GM12878 (cell line): ENCODE measurements at regions not wholly inside any gene's neighbourhood (a gene's known extent, or its start where the extent isn't known, plus 50 kb on each side); places are given as distances from the start of the nearest gene placed in this dataset.

Experiments used
- ATAC-seq: fragments of 200-7000 bp; cut with Tn5 transposase; 3 replicates; pipeline ENCODE4 v1.9.1; 2020; ENCODE audit warnings: mild to moderate bottlenecking, moderate library complexity
- BruUV-seq: library from RNA; stranded (reverse); fragments of 400-500 nt; replicated peaks from 2 replicates; lab custom pipeline; 2021; lab: Mats Ljungman, UMichigan
- CTCF ChIA-PET: fragments of 300-600 bp; sonication (Branson Sonifier 250); formaldehyde crosslinking; extraction: SDS; loops from one replicate; lab custom pipeline; 2021; ENCODE audit warnings: inconsistent platforms; lab: Yijun Ruan, JAX
- POLR2A ChIA-PET: fragments of 350-600 bp; formaldehyde crosslinking; extraction: SDS; loops from one replicate; lab custom pipeline; 2021; ENCODE audit warnings: inconsistent platforms; lab: Charles Lee
- RAD21 ChIA-PET: fragments of 300-600 bp; sonication (Branson Sonifier 250); formaldehyde crosslinking; loops from one replicate; lab custom pipeline; 2023; ENCODE audit warnings: antibody characterized with exemption; ENCODE audit not compliant: unreplicated experiment; lab: Charles Lee
- SMC1A ChIA-PET: fragments of 300-600 bp; sonication (Branson Sonifier 250); formaldehyde crosslinking; loops from one replicate; lab custom pipeline; 2023; ENCODE audit not compliant: unreplicated experiment, uncharacterized antibody; lab: Charles Lee
- DNase-seq: peaks from one replicate; pipeline ENCODE4 v3.0.0-alpha.2; 2011; ENCODE audit warnings: low read depth, low spot score
- FAIRE-seq: peaks from 3 replicates; lab custom pipeline; 2011; peaks lifted over from hg19 to GRCh38; lab: Jason Lieb, UNC
- H2AFZ ChIP-seq: 2 replicates; pipeline ENCODE4 v1.6.0; 2011; ENCODE audit warnings: low read depth, low read length, control low read depth; ENCODE audit not compliant: control insufficient read depth
- H3K27ac ChIP-seq: 2 replicates; pipeline ENCODE4 v1.5.1; 2011; ENCODE audit warnings: control low read depth; ENCODE audit not compliant: control insufficient read depth, insufficient read depth
- H3K27me3 ChIP-seq, 2 experiments: replicated peaks in 1 of 2; 2 replicates each; pipeline versions ENCODE4 v1.6.0 to v1.6.1; 2011; ENCODE audit warnings: low read length in 1 of 2; ENCODE audit not compliant: control insufficient read depth in 2 of 2, insufficient read depth in 2 of 2
- H3K36me3 ChIP-seq, 2 experiments: 2 replicates each; pipeline ENCODE4 v1.5.1; 2011; ENCODE audit warnings: low read length in 1 of 2; ENCODE audit not compliant: control insufficient read depth in 2 of 2, insufficient read depth in 2 of 2
- H3K4me1 ChIP-seq: 2 replicates; pipeline ENCODE4 v1.6.1; 2011; ENCODE audit warnings: mild to moderate bottlenecking, low read length, moderate library complexity, mixed read lengths; ENCODE audit not compliant: control insufficient read depth, insufficient read depth
- H3K4me2 ChIP-seq: 2 replicates; pipeline ENCODE4 v1.6.0; 2011; ENCODE audit warnings: control low read depth; ENCODE audit not compliant: control insufficient read depth, insufficient read depth
- H3K4me3 ChIP-seq: fragments of 200-600 bp; sonication (generic); 2 replicates; pipeline ENCODE4 v1.5.1; 2016
- H3K79me2 ChIP-seq: 2 replicates; pipeline ENCODE4 v1.6.0; 2011; ENCODE audit warnings: low read length; ENCODE audit not compliant: control insufficient read depth, insufficient read depth
- H3K9ac ChIP-seq: 2 replicates; pipeline ENCODE4 v1.8.0; 2011; ENCODE audit warnings: low read length, control low read depth, mixed read lengths; ENCODE audit not compliant: control insufficient read depth, insufficient read depth
- H3K9me3 ChIP-seq: replicated peaks from 3 replicates; pipeline ENCODE4 v1.5.1; 2011; ENCODE audit warnings: mild to moderate bottlenecking, low read length; ENCODE audit not compliant: control insufficient read depth, insufficient read depth
- H4K20me1 ChIP-seq: 2 replicates; pipeline ENCODE4 v1.6.0; 2011; ENCODE audit not compliant: control insufficient read depth, insufficient read depth
- SIX5 ChIP-seq: IDR thresholded peaks from 2 replicates; pipeline ENCODE4 v1.6.1; 2011; ENCODE audit warnings: mild to moderate bottlenecking, low read depth, low read length, moderate library complexity; ENCODE audit not compliant: severe bottlenecking
- TCF3 ChIP-seq: IDR thresholded peaks from 2 replicates; pipeline ENCODE4 v1.6.1; 2012; ENCODE audit warnings: low read depth, mild to moderate bottlenecking, low read length, borderline replicate concordance; ENCODE audit not compliant: insufficient read depth
- YY1 ChIP-seq: IDR thresholded peaks from 2 replicates; pipeline ENCODE4 v1.6.1; 2011; ENCODE audit warnings: low read depth, mild to moderate bottlenecking, low read length
- ZNF384 ChIP-seq: IDR thresholded peaks from 2 replicates; pipeline ENCODE4 v1.6.1; 2012; ENCODE audit warnings: low read depth, mild to moderate bottlenecking, low read length, improper control_type of control experiment, borderline replicate concordance
- WGBS: methylation state at CpG from one replicate; pipeline ENCODE4 v1.1.6; 2016; ENCODE audit warnings: low lambda C conversion rate; ENCODE audit not compliant: insufficient replicate concordance, insufficient coverage; ENCODE audit errors: missing lambda C conversion rate; 5-methylcytosine and 5-hydroxymethylcytosine counted together
- in situ Hi-C: fragments of 300-500 bp; cut with MboI; formaldehyde crosslinking; loops from 9 replicates; pipeline ENCODE4 v1.14.3; 2018; ENCODE audit warnings: mixed read lengths
- intact Hi-C: fragments of 100-400 bp; cut with micrococcal nuclease; formaldehyde crosslinking; loops from one replicate; pipeline ENCODE4 v1.14.2; 2022; ENCODE audit not compliant: unreplicated experiment
- TF ChIP-seq, protein P1 (sequence below), 3 experiments: IDR thresholded peaks in 2 of 3; conservative IDR thresholded peaks in 1 of 3; 2 replicates each; pipeline ENCODE4 v1.5.1; 2011; ENCODE audit warnings: low read depth in 3 of 3, low read length in 3 of 3, mild to moderate bottlenecking in 3 of 3, control low read depth in 2 of 3, moderate library complexity in 2 of 3, inconsistent platforms in 1 of 3, mixed read lengths in 1 of 3; ENCODE audit not compliant: control insufficient read depth in 2 of 3, insufficient read depth in 1 of 3; ENCODE audit errors: extremely low read depth in 1 of 3

GRCh38 chr21:35651196-35651595 is 409.1 kb downstream of the SETD4 start (continued):
- TF ChIP-seq YY1, result no peak

DNA sequence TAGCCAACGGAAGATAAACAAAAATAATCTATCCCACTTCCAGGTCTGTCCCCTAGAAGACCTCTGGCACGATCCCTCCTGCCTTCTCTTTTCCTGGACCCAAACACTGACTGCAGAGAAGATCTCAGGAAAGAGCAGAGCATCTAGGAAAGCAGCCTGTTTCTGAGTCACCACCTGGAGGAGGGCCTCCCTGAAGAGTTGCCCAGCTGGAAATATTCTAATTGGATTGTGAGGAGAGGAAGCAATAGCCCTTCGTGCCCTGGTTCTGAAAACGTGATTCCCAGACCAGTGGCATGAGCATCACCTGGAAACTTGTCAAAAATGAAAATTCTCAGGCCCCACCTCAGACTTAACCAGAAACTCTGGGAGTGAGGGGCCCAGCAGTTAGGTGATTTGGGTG is 411.1 kb downstream of the SETD4 start:
- H2AFZ ChIP-seq, result no peak overlapping the region
- WGBS, result 0% methylated on average over 4 of the region's 4 CpGs
- ChIA-PET POLR2A (no interaction called here), RAD21 (no interaction called here), CTCF (no interaction called here), SMC1A (no interaction called here)
- no peaks in the 10 kb centered on the region; a peak in 1 of 4 replicates for H3K27me3 ChIP-seq
- no peaks in the 10 kb centered on the region for H3K79me2 ChIP-seq
- intact Hi-C loops, result no loop called here
- H3K36me3 ChIP-seq, result no peaks in the 10 kb centered on the region
- H3K9ac ChIP-seq, result no peak overlapping the region
- no peak overlapping the region for H3K4me2 ChIP-seq
- ATAC-seq (no peak), DNase-seq (no peak), FAIRE-seq (no peak)
- H4K20me1 ChIP-seq, result no peaks in the 10 kb centered on the region
- H3K9me3 ChIP-seq, result no peaks in the 10 kb centered on the region
- TF ChIP-seq SIX5 (no peak), TCF3 (no peak), ZNF384 (no peak)
- TF ChIP-seq, protein P1, sequence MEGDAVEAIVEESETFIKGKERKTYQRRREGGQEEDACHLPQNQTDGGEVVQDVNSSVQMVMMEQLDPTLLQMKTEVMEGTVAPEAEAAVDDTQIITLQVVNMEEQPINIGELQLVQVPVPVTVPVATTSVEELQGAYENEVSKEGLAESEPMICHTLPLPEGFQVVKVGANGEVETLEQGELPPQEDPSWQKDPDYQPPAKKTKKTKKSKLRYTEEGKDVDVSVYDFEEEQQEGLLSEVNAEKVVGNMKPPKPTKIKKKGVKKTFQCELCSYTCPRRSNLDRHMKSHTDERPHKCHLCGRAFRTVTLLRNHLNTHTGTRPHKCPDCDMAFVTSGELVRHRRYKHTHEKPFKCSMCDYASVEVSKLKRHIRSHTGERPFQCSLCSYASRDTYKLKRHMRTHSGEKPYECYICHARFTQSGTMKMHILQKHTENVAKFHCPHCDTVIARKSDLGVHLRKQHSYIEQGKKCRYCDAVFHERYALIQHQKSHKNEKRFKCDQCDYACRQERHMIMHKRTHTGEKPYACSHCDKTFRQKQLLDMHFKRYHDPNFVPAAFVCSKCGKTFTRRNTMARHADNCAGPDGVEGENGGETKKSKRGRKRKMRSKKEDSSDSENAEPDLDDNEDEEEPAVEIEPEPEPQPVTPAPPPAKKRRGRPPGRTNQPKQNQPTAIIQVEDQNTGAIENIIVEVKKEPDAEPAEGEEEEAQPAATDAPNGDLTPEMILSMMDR (IDR thresholded peaks at IDR 0.05 in 2 of 3, conservative IDR thresholded peaks at IDR 0.05 in 1 of 3; ENCODE audit: control insufficient read depth in 2 of 3, extremely low read depth in 1 of 3, insufficient read depth in 1 of 3, low read depth in 3 of 3, low read length in 3 of 3), result no peak
- no peaks in the 10 kb centered on the region for H3K4me1 ChIP-seq
- no peak overlapping the region for H3K4me3 ChIP-seq
- no peak overlapping the region for H3K27ac ChIP-seq
- no TSS peak for BruUV-seq
- in situ Hi-C loops, result no loop called here
